KOPT-K1 (cell line): ENCODE measurements at regions not wholly inside any gene's neighbourhood (a gene's known extent, or its start where the extent isn't known, plus 50 kb on each side); places are given as distances from the start of the nearest gene placed in this dataset.
"Not testable (repeated sequence)": the region's sequence is repeated elsewhere in the genome, so short reads cannot be mapped to it uniquely, and the experiment has no call there.

ENCODE experiments used
- H3K27ac ChIP-seq: fragments of 200-600 bp; sonication (generic); 2 replicates; pipeline ENCODE4 v1.5.1; 2016; ENCODE audit warnings: antibody characterized with exemption, mild to moderate bottlenecking, low read depth, low read length; ENCODE audit not compliant: poor library complexity, severe bottlenecking
- H3K36me3 ChIP-seq: fragments of 200-600 bp; sonication (generic); 2 replicates; pipeline ENCODE4 v1.5.1; 2017; ENCODE audit warnings: antibody characterized with exemption, mild to moderate bottlenecking, low read length, moderate library complexity; ENCODE audit not compliant: insufficient read depth
- H3K9me3 ChIP-seq: fragments of 200-600 bp; sonication (generic); 2 replicates; pipeline ENCODE4 v1.5.1; 2017; ENCODE audit warnings: antibody characterized with exemption, low read length, mild to moderate bottlenecking; ENCODE audit not compliant: insufficient read depth, poor library complexity, severe bottlenecking

- no peaks in the 10 kb centered on the region for H3K36me3 ChIP-seq
- no peak overlapping the region for H3K27ac ChIP-seq
- H3K9me3 ChIP-seq: peaks cover 4% of the 10 kb centered on the region
Observed at GRCh38 chr12:131208425-131208824, 254.7 kb downstream of the ADGRD1 start.

- Histone ChIP-seq H3K27ac (no peak overlapping the region), H3K9me3 (peaks cover 5% of the 10 kb centered on the region), H3K36me3 (no peaks in the 10 kb centered on the region)
Observed at GRCh38 chr12:131209082-131210070, 255.7 kb downstream of the ADGRD1 start.

- Histone ChIP-seq H3K36me3 (no peaks in the 10 kb centered on the region), H3K27ac (no peak overlapping the region), H3K9me3 (peaks cover 5% of the 10 kb centered on the region)
Observed at GRCh38 chr12:131210506-131211339, 257.0 kb downstream of the ADGRD1 start.

- Histone ChIP-seq H3K27ac (no peak overlapping the region), H3K36me3 (no peaks in the 10 kb centered on the region), H3K9me3 (peaks cover 5% of the 10 kb centered on the region)
Observed at GRCh38 chr12:131211340-131211938, 257.7 kb downstream of the ADGRD1 start.

- H3K27ac ChIP-seq: no peak overlapping the region
- no peaks in the 10 kb centered on the region for H3K36me3 ChIP-seq
- H3K9me3 ChIP-seq: peaks cover 5% of the 10 kb centered on the region
Observed at GRCh38 chr12:131213896-131214442, 260.3 kb downstream of the ADGRD1 start.

- not testable (repeated sequence) for H3K27ac ChIP-seq, H3K9me3 ChIP-seq, H3K36me3 ChIP-seq
Observed at GRCh38 chr12:131214936-131215335, 261.2 kb downstream of the ADGRD1 start.

GRCh38 chr12:131216587-131216986 lies 262.9 kb downstream of the ADGRD1 start:
- H3K36me3 ChIP-seq, H3K27ac ChIP-seq, H3K9me3 ChIP-seq: not testable (repeated sequence)

GRCh38 chr12:131217024-131217586 lies 263.4 kb downstream of the ADGRD1 start:
- no peaks in the 10 kb centered on the region for H3K36me3 ChIP-seq
- peaks cover 5% of the 10 kb centered on the region for H3K9me3 ChIP-seq
- no peak overlapping the region for H3K27ac ChIP-seq

- H3K27ac ChIP-seq: no peak overlapping the region
- peaks cover 3% of the 10 kb centered on the region for H3K9me3 ChIP-seq
- H3K36me3 ChIP-seq: no peaks in the 10 kb centered on the region
Observed at GRCh38 chr12:131218026-131218922, 264.6 kb downstream of the ADGRD1 start.

GRCh38 chr12:131218923-131219669 lies 265.4 kb downstream of the ADGRD1 start:
- H3K27ac ChIP-seq: no peak overlapping the region
- no peaks in the 10 kb centered on the region for H3K36me3 ChIP-seq
- no peaks in the 10 kb centered on the region for H3K9me3 ChIP-seq

- H3K27ac ChIP-seq: no peak overlapping the region
- no peaks in the 10 kb centered on the region for H3K36me3 ChIP-seq
- H3K9me3 ChIP-seq: no peaks in the 10 kb centered on the region
Observed at GRCh38 chr12:131219670-131220330, 266.1 kb downstream of the ADGRD1 start.

GRCh38 chr12:131220331-131220685 lies 266.6 kb downstream of the ADGRD1 start:
- H3K9me3 ChIP-seq: no peaks in the 10 kb centered on the region
- H3K36me3 ChIP-seq: no peaks in the 10 kb centered on the region
- H3K27ac ChIP-seq: no peak overlapping the region
